ENCODE measurements at regions not wholly inside any gene's neighbourhood (a gene's known extent, or its start where the extent isn't known, plus 50 kb on each side); places are given as distances from the start of the nearest gene placed in this dataset.

GRCh38 chr16:13435873-13436474 lies 484.0 kb upstream of the ERCC4 start (continued):
- TF ChIP-seq YBX1 (IDR thresholded peaks at IDR 0.05) (no peak), SMC3 (IDR thresholded peaks at IDR 0.05; ENCODE audit: borderline replicate concordance, low read length) (peak; percentile 20; the same call in 1 of the 2 replicates), WRNIP1 (IDR thresholded peaks at IDR 0.05; ENCODE audit: borderline replicate concordance, low read depth, low read length) (no peak), TBL1XR1 (IDR thresholded peaks at IDR 0.05; ENCODE audit: low read depth, low read length) (no peak), MEF2B (IDR thresholded peaks at IDR 0.05; ENCODE audit: partially characterized antibody, poor library complexity, severe bottlenecking) (peak; percentile 6), RBBP5 (conservative IDR thresholded peaks at IDR 0.05) (no peak), MTA2 (IDR thresholded peaks at IDR 0.05; ENCODE audit: low read depth) (no peak), ETV6 (conservative IDR thresholded peaks at IDR 0.05 in 1 of 2, IDR thresholded peaks at IDR 0.05 in 1 of 2; ENCODE audit: borderline replicate concordance in 1 of 2, low read depth in 1 of 2) (no peak), TCF3 (IDR thresholded peaks at IDR 0.05; ENCODE audit: borderline replicate concordance, insufficient read depth, low read depth, low read length) (no peak), CHD2 (IDR thresholded peaks at IDR 0.05; ENCODE audit: borderline replicate concordance, low read depth, low read length) (0 out of 2 replicates have a peak, but pooled peaks have one; percentile 2), SREBF1 (IDR thresholded peaks at IDR 0.05; ENCODE audit: low read length) (no peak), SMARCA5 (IDR thresholded peaks at IDR 0.05) (peak; percentile 76; the same call in 1 of the 2 replicates), IKZF2 (IDR thresholded peaks at IDR 0.05) (no peak), SIN3A (IDR thresholded peaks at IDR 0.05; ENCODE audit: low read depth, low read length) (no peak), NR2F1 (conservative IDR thresholded peaks at IDR 0.05) (peak; percentile 63), IKZF1 (conservative IDR thresholded peaks at IDR 0.05) (no peak), MLLT1 (IDR thresholded peaks at IDR 0.05) (peak; percentile 60; the same call in 1 of the 2 replicates), YY1 (IDR thresholded peaks at IDR 0.05; ENCODE audit: low read depth, low read length) (peak; percentile 85), EZH2 (IDR thresholded peaks at IDR 0.05; ENCODE audit: borderline replicate concordance, control insufficient read depth, low read depth, low read length) (no peak), CBX3 (IDR thresholded peaks at IDR 0.05; ENCODE audit: borderline replicate concordance, low read depth) (no peak)
- TF ChIP-seq, protein P1, sequence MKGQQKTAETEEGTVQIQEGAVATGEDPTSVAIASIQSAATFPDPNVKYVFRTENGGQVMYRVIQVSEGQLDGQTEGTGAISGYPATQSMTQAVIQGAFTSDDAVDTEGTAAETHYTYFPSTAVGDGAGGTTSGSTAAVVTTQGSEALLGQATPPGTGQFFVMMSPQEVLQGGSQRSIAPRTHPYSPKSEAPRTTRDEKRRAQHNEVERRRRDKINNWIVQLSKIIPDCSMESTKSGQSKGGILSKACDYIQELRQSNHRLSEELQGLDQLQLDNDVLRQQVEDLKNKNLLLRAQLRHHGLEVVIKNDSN (IDR thresholded peaks at IDR 0.05; ENCODE audit: borderline replicate concordance, extremely low read length, insufficient read depth, low read depth, low read length), result no peak
- TF ChIP-seq, protein P2, sequence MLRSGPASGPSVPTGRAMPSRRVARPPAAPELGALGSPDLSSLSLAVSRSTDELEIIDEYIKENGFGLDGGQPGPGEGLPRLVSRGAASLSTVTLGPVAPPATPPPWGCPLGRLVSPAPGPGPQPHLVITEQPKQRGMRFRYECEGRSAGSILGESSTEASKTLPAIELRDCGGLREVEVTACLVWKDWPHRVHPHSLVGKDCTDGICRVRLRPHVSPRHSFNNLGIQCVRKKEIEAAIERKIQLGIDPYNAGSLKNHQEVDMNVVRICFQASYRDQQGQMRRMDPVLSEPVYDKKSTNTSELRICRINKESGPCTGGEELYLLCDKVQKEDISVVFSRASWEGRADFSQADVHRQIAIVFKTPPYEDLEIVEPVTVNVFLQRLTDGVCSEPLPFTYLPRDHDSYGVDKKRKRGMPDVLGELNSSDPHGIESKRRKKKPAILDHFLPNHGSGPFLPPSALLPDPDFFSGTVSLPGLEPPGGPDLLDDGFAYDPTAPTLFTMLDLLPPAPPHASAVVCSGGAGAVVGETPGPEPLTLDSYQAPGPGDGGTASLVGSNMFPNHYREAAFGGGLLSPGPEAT (IDR thresholded peaks at IDR 0.05; ENCODE audit: low read depth), result no peak
- TF ChIP-seq, protein P3, sequence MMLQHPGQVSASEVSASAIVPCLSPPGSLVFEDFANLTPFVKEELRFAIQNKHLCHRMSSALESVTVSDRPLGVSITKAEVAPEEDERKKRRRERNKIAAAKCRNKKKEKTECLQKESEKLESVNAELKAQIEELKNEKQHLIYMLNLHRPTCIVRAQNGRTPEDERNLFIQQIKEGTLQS (IDR thresholded peaks at IDR 0.05; ENCODE audit: borderline replicate concordance, extremely low read depth, low read depth, low read length), result no peak
